Transverse colon (tissue), 4 donors: ENCODE measurements at regions not wholly inside any gene's neighbourhood (a gene's known extent, or its start where the extent isn't known, plus 50 kb on each side); places are given as distances from the start of the nearest gene placed in this dataset.

Experiments
- CTCF ChIP-seq, 5 experiments: fragments of 200-600 bp in 3 of 5; fragments of 450-650 bp in 2 of 5; sonication (generic) in 3 of 5; IDR thresholded peaks; 1 replicate in 2 of 5; 2 replicates in 3 of 5; pipeline ENCODE4 v1.5.1; 2016 to 2017; ENCODE audit warnings: antibody characterized with exemption in 5 of 5, inconsistent platforms in 3 of 5, mild to moderate bottlenecking in 2 of 5, moderate library complexity in 1 of 5
- POLR2A ChIP-seq: fragments of 450-650 bp; IDR thresholded peaks from one replicate; pipeline ENCODE4 v1.6.1; 2016; ENCODE audit warnings: antibody characterized with exemption, mild to moderate bottlenecking, moderate library complexity
- POLR2AphosphoS5 ChIP-seq, 3 donors: sonication (generic); formaldehyde crosslinking; IDR thresholded peaks; one replicate each; pipeline ENCODE4 v1.6.1; 2016; ENCODE audit warnings: antibody characterized with exemption in 3 of 3

- TF ChIP-seq POLR2AphosphoS5 (IDR thresholded peaks at IDR 0.05) (no peak), CTCF (IDR thresholded peaks at IDR 0.05) (no peak), POLR2A (no peak)
Measured at GRCh38 chr7:27315066-27315465, 72.5 kb downstream of the EVX1 start.
